Glomerular endothelial cell (primary cell): ENCODE measurements at regions not wholly inside any gene's neighbourhood (a gene's known extent, or its start where the extent isn't known, plus 50 kb on each side); places are given as distances from the start of the nearest gene placed in this dataset.

Experiments used
- DNase-seq: peaks from one replicate; pipeline ENCODE4 v3.0.0-alpha.2; 2011; ENCODE audit warnings: low read depth, low spot score; ENCODE audit errors: extremely low read depth

- no peak for DNase-seq
Observed at GRCh38 chr7:15782656-15783055, 96.2 kb upstream of the MEOX2 start.

DNA sequence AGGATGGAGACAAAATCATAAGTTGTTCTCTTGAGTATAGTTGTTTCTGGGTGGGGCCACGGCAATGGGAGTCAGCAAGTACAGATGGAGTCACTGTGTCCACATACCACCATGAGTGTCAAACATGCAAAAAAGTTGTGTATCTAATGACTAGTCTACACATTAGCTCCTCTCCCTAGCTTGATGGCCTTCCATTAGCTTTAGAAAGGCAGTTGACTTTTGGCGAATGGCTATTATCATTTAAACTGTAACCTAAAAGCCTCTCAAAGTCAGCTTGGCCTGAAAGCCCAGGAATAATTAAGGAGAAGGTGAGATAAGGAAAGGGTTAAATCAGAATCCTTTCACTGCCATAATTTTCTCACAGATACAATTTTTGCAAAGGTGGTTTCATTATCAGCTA lies 95.5 kb upstream of the MEOX2 start:
- no peak for DNase-seq

DNA sequence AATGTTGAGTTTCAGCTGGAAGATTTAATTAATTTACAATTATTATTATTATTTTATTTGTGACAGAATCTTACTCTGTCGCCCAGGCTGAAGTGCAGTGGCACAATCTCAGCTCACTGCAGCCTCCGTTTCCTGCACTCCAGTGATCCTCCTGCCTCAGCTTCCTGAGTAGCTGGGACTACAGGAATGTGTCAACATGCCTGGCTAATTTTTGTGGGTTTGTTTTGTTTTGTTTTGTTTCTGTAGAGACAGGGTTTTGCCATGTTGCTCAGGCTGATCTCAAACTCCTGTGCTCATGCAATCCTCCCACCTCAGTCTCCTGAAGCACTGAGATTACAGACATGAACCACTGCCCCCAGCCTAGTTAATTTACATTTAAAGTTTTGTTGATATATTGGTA lies 93.8 kb upstream of the MEOX2 start:
- peak; percentile 77 for DNase-seq

- DNase-seq = no peak
Observed at GRCh38 chr7:15778191-15778590, 91.7 kb upstream of the MEOX2 start.

DNA sequence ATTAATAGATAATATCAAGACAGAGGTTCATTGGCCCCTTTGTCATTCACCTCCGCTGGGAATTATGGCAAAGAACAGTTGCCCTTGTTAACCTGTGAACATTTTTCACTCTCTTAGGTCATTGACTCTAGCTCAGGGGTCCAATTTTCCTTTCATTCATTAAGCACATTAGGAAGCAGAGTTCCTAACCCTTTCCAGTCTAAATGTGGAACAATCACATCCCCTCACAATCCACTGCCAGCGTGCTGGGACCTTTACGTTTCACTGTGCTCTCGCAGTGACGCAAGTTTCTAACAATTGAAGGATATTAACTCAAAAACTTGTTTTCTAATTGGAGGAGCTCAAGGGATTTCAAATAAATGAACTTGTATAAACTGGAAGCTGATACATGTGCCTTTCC lies 79.3 kb upstream of the MEOX2 start:
- DNase-seq = peak; percentile 42

GRCh38 chr7:15764851-15765382 lies 78.4 kb upstream of the MEOX2 start:
- DNase-seq = peak; percentile 42

DNA sequence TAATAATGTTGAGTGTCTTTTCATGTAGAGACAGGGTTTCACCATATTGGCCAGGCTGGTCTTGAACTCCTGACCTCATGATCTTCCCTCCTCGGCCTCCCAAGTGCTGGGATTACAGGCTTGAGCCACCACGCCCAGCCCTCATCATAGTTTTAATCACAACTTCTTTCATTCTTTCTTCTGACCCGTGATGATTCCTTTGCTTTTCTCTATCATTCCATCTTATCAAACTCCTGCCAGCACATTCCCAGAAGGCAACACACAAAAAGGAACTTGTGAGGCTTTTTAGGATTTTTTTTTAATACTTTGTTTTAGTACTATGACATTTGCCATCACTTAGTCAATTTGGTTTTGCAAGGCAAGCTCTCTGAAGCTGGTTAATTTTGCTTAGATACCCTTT lies 77.5 kb upstream of the MEOX2 start:
- DNase-seq = no peak

GRCh38 chr7:15757041-15758000 lies 70.8 kb upstream of the MEOX2 start:
- DNase-seq = no peak

- no peak for DNase-seq
Observed at GRCh38 chr7:15755061-15755460, 68.6 kb upstream of the MEOX2 start.

GRCh38 chr7:15753887-15754579 lies 67.5 kb upstream of the MEOX2 start:
- DNase-seq = no peak

GRCh38 chr7:15752377-15752776 lies 65.9 kb upstream of the MEOX2 start:
- no peak for DNase-seq

DNA sequence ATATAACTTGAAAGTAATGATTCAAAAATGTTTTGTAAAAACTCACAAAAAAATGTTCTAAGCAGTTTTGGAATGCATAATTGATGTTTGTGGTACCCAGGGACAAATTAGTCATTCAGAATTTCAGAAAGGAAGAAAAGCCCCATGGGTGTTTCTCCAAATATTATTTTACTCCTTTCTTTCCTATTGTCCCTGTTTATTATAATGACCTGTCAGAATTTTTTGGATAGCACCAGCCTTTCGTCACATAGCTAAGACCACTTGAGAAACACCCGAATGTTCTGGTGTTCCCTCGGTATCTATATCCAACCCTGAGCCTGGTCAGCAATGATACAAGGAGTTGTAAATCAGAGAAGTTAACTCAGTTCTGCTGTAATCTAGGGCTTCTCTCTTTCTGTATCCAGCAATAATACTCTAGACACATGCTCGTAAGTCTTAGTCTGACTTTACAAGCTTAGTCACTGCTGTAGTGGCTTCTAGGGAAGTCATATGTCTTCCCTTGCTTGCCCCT lies 64.8 kb upstream of the MEOX2 start:
- DNase-seq = no peak

GRCh38 chr7:15750727-15751126 lies 64.2 kb upstream of the MEOX2 start:
- no peak for DNase-seq

DNA sequence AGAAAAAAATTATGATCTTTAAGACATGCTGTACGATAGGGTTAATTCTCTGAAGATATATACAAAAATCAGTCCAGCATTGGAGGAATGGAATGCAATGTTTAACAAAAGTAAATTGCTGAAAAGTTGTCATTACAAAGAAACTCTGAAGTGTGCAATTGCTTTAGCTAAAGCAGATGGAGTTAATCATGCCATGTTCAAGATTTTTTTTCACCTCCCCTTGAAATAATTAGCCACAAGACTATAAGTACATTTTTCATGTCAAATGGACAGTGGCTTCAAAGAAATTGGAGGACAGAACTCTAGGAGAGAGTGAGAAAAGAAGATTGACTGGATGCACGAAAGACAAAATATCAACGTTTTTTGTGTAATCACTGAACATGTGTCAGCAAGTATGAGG lies 63.1 kb upstream of the MEOX2 start:
- DNase-seq = no peak

GRCh38 chr7:15747712-15748111 lies 61.2 kb upstream of the MEOX2 start:
- DNase-seq = no peak

DNA sequence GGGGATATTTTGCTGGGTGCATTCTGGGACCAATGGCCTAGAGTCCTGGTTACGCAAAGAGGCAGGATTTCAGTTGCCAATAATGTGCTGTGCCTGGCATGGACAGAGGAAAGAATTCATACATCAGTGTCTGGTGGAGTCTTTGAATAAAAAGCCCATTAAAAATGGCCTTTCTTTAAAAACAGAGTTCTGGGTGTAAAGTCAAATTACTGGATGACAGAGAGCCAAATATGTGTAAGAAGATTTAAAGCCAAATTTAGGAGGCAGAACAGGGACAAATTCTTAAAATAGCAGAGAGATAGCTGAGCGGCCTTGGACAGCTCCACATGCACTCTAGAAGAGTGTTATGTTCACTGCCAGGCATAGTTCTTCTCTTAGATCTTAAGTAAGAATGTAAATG lies 60.8 kb upstream of the MEOX2 start:
- DNase-seq = no peak

DNA sequence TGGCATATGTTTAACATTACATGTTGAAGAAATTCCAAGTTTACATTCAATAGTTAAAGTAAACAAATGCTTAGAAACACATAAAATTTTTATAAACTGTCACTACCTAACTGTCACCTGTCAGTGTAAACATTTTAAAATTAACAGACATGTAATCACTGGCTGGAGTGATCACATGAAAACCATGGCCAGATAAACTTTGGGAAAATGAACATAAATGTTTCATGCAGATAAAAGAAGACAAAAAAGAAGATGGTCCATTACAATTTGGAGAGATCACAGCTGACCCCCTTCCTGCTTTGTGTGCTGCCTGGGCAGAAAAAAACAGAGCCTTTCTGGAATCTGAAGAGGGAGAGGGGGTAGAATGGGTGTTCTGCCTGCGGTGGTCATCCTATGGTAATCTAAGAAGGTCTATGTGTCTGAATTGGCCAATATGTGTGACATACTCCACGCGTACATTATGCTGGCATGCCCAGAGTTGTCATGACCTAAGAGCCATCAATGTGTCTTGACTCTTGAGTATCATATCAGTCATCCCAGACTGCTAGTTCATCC lies 57.5 kb upstream of the MEOX2 start:
- DNase-seq = no peak

- peak; percentile 68 for DNase-seq
Observed at GRCh38 chr7:15737601-15738000, 51.1 kb upstream of the MEOX2 start.
